ENCODE measurements at regions not wholly inside any gene's neighbourhood (a gene's known extent, or its start where the extent isn't known, plus 50 kb on each side); places are given as distances from the start of the nearest gene placed in this dataset.

DNA sequence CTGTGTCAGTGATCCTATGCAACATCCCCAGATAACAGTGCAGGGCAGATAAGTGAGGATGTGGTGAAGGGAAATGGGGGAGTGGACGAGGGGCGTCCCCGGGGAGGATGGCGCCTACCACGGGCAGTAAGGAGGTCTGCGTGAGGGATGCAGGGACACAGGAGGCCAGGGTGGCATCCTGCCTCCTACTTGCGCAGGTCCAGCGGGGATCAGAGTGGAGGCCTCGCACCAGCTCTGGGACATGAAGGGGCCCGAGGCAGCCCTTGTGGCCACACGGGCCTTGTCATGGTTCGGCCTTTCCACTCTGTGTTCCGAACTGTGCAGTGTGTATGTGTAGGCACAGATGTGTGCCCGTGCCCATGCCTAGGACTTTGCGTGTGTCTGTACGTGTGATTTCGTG is 1227.5 kb downstream of the BRD1 start:
- TF ChIP-seq, protein P1, sequence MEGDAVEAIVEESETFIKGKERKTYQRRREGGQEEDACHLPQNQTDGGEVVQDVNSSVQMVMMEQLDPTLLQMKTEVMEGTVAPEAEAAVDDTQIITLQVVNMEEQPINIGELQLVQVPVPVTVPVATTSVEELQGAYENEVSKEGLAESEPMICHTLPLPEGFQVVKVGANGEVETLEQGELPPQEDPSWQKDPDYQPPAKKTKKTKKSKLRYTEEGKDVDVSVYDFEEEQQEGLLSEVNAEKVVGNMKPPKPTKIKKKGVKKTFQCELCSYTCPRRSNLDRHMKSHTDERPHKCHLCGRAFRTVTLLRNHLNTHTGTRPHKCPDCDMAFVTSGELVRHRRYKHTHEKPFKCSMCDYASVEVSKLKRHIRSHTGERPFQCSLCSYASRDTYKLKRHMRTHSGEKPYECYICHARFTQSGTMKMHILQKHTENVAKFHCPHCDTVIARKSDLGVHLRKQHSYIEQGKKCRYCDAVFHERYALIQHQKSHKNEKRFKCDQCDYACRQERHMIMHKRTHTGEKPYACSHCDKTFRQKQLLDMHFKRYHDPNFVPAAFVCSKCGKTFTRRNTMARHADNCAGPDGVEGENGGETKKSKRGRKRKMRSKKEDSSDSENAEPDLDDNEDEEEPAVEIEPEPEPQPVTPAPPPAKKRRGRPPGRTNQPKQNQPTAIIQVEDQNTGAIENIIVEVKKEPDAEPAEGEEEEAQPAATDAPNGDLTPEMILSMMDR (IDR thresholded peaks at IDR 0.05; ENCODE audit: insufficient read depth, low read length, poor library complexity, severe bottlenecking) = no peak
- no peak for TF ChIP-seq EZH2phosphoT487 (conservative IDR thresholded peaks at IDR 0.05; ENCODE audit: low read length)
